Activated CD4-positive, alpha-beta T cell treated with anti-CD3 and anti-CD28 coated beads, Interleukin-2, amount 50 U/mL, for 4 hours (primary cell): ENCODE measurements at regions not wholly inside any gene's neighbourhood (a gene's known extent, or its start where the extent isn't known, plus 50 kb on each side); places are given as distances from the start of the nearest gene placed in this dataset.
A peak's percentile ranks its signal among the peaks of the same experiment; 100 is the strongest.

ENCODE experiments used
- DNase-seq, 2 experiments: peaks; one replicate each; pipeline ENCODE4 v3.0.0-alpha.2; 2020

DNA sequence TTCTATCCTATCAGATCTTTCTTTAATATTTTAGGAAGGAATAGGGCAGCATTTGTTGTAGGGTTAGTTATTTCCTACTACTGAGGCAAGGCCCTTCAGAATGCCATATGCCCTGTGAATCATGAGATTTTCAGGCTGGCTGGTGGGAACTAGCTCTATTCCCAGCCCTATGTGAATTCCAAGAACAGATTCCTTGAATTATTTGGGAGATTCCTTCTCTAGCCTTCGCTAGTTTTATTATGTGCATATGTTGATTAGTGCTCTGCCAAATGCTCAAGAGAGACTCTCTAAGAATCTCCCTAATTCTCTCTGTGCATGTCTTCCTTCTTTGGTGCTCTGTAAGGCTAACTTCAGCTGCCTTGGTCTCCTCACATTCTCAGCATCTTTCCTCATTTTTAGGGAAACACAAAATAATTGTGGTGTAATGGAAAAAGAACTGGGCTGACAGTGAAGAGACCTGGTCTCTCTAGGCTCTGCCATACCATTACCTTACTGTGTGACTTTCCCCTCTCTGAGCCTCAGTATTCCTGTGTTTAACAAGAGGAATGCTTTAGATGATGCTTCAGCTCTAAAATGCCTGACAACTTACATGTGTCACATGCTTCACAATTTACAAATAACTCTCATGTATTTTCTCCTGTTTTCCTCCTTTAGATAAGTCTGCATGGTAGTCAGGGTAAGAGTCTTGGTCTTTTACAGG lies 79.7 kb downstream of the VMA21 start:
- DNase-seq, result no peak

DNA sequence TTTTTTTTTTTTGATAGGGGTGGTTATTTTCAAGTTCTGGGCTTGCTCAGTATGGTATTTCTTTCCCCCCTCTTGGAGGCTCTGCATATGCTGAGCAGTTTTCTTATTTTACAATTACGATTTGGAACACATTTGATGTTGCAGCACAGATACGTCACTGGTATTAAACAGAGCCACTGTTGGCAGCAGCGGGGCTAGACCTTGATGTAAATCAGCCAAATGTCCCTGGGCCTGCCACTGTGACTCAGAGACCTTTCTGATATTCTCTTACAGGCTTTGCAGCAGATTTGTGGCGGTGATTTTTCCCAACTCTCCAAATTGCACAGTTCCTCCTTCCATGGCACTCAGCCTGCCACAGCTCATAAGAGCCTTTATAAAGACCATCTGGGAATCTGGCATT lies 81.1 kb downstream of the VMA21 start:
- no peak for DNase-seq

GRCh38 chrX:151488677-151489076 lies 74.8 kb upstream of the PASD1 start:
- DNase-seq, result peak in 1 of 2 experiments; percentile 0

GRCh38 chrX:151505796-151506195 lies 57.7 kb upstream of the PASD1 start:
- no peak for DNase-seq

DNA sequence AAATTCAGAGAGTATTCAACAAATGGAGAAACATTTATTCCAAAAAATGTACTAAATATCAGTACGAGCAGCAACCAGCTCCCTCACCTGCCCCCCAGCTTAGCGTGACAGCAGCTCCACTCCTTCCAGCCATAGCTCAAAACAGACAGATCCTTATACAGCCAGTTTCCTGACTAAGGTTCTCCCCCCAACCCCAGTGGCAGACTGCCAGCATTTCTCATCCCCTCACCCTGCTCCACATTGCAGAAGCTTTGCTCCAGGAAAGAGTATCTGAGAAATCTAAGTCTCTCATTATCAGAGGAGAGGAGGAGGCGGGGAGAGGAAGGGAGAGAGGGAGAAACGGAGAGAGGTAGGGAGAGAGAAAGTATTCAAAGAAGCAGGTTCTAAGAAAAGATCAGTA lies 53.3 kb upstream of the PASD1 start:
- DNase-seq, result no peak

- DNase-seq, result no peak
These were observed 50.0 kb upstream of the PASD1 start for GRCh38 chrX:151513472-151513871.
